Endothelial cell of umbilical vein (primary cell): ENCODE measurements at regions not wholly inside any gene's neighbourhood (a gene's known extent, or its start where the extent isn't known, plus 50 kb on each side); places are given as distances from the start of the nearest gene placed in this dataset.

Experiments
- EZH2 ChIP-seq: IDR thresholded peaks from 2 replicates; pipeline ENCODE4 v1.6.1; 2012; ENCODE audit warnings: borderline replicate concordance, low read depth, mild to moderate bottlenecking, moderate library complexity, low read length, inconsistent platforms; ENCODE audit not compliant: severe bottlenecking
- FOS ChIP-seq: IDR thresholded peaks from 2 replicates; pipeline ENCODE4 v1.6.1; 2011; ENCODE audit warnings: mild to moderate bottlenecking, low read length, moderate library complexity, borderline replicate concordance; ENCODE audit not compliant: insufficient read depth
- POLR2A ChIP-seq: IDR thresholded peaks from 2 replicates; pipeline ENCODE4 v1.6.1; 2012; ENCODE audit warnings: low read depth, mild to moderate bottlenecking, control low read depth, low read length
- POLR2AphosphoS5 ChIP-seq: IDR thresholded peaks from 2 replicates; pipeline ENCODE4 v1.6.1; 2012; ENCODE audit warnings: low read depth, mild to moderate bottlenecking, control low read depth, low read length, moderate library complexity; ENCODE audit not compliant: insufficient read depth
- TF ChIP-seq, protein P1 (sequence below), 2 donors: IDR thresholded peaks; 1 replicate in 1 of 2; 2 replicates in 1 of 2; pipeline ENCODE4 v1.5.1; 2011; ENCODE audit warnings: low read length in 2 of 2, mild to moderate bottlenecking in 2 of 2, moderate library complexity in 2 of 2, control low read depth in 1 of 2, inconsistent platforms in 1 of 2, low read depth in 1 of 2; ENCODE audit not compliant: insufficient read depth in 1 of 2; ENCODE audit errors: extremely low read depth in 1 of 2
- TF ChIP-seq, protein P2 (sequence below): IDR thresholded peaks from 2 replicates; pipeline ENCODE4 v1.6.1; 2011; ENCODE audit not compliant: insufficient read depth, insufficient read length

DNA sequence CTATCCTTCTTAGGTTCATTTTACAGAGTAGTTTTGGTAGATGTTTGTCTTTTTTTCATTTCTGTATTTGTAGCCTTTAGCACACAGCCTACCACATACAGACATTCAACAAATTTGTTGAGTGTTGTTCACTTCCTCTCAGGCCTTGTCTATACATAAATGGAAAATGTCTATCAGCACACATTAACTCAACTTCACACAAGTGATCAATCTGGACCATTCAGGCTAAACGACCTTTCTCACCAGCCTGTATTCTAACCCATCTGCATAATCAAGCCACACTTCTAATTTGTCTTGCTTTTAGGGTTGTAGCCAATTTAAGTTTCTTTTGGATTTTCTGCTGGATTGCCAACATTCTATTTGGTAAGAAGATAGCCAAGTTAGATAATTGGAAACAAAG is 59.9 kb upstream of the DARS1 start:
- TF ChIP-seq, protein P1, sequence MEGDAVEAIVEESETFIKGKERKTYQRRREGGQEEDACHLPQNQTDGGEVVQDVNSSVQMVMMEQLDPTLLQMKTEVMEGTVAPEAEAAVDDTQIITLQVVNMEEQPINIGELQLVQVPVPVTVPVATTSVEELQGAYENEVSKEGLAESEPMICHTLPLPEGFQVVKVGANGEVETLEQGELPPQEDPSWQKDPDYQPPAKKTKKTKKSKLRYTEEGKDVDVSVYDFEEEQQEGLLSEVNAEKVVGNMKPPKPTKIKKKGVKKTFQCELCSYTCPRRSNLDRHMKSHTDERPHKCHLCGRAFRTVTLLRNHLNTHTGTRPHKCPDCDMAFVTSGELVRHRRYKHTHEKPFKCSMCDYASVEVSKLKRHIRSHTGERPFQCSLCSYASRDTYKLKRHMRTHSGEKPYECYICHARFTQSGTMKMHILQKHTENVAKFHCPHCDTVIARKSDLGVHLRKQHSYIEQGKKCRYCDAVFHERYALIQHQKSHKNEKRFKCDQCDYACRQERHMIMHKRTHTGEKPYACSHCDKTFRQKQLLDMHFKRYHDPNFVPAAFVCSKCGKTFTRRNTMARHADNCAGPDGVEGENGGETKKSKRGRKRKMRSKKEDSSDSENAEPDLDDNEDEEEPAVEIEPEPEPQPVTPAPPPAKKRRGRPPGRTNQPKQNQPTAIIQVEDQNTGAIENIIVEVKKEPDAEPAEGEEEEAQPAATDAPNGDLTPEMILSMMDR (IDR thresholded peaks at IDR 0.05; ENCODE audit: extremely low read depth in 1 of 2, insufficient read depth in 1 of 2, low read depth in 1 of 2, low read length in 2 of 2) = no peak
- TF ChIP-seq POLR2AphosphoS5 (no peak), FOS (no peak), POLR2A (no peak), EZH2 (no peak)
- TF ChIP-seq, protein P2, sequence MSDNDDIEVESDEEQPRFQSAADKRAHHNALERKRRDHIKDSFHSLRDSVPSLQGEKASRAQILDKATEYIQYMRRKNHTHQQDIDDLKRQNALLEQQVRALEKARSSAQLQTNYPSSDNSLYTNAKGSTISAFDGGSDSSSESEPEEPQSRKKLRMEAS = no peak
